ENCODE measurements at regions not wholly inside any gene's neighbourhood (a gene's known extent, or its start where the extent isn't known, plus 50 kb on each side); places are given as distances from the start of the nearest gene placed in this dataset.

GRCh38 chrX:36950495-36951253 is 57.5 kb upstream of the FAM47C start:
- Histone ChIP-seq H3K27me3 (peaks cover 3% of the 10 kb centered on the region), H3K4me1 (ENCODE audit: low read depth) (no peaks in the 10 kb centered on the region), H3K36me3 (no peaks in the 10 kb centered on the region), H3K27ac (no peak overlapping the region), H3K4me3 (no peak overlapping the region), H3K9me3 (ENCODE audit: low read depth) (no peaks in the 10 kb centered on the region)
- TF ChIP-seq CTCF (IDR thresholded peaks at IDR 0.05; ENCODE audit: low read depth, low read length) = no peak
- DNase-seq (ENCODE audit: low read depth in 1 of 2, low spot score in 1 of 2) = no peak

- Histone ChIP-seq H3K36me3 (no peaks in the 10 kb centered on the region), H3K4me1 (ENCODE audit: low read depth) (no peaks in the 10 kb centered on the region), H3K27ac (no peak overlapping the region), H3K9me3 (ENCODE audit: low read depth) (no peaks in the 10 kb centered on the region), H3K4me3 (peak overlapping the region; percentile 42), H3K27me3 (peaks cover 38% of the 10 kb centered on the region)
- peak; percentile 2 to 79 for DNase-seq (ENCODE audit: low read depth in 1 of 2, low spot score in 1 of 2)
- peak; percentile 12 for TF ChIP-seq CTCF (IDR thresholded peaks at IDR 0.05; ENCODE audit: low read depth, low read length)
Measured at GRCh38 chrX:36957425-36958328, 50.5 kb upstream of the FAM47C start.

All from cardiac muscle cell (in vitro differentiated cells and primary cell).